ENCODE measurements at regions not wholly inside any gene's neighbourhood (a gene's known extent, or its start where the extent isn't known, plus 50 kb on each side); places are given as distances from the start of the nearest gene placed in this dataset.

GRCh38 chrX:88621278-88621677 is 125.7 kb upstream of the CPXCR1 start:
- TF ChIP-seq CTCF (IDR thresholded peaks at IDR 0.05) (no peak), POLR2AphosphoS5 (IDR thresholded peaks at IDR 0.05; ENCODE audit: low read depth, low read length) (no peak), TCF7L2 (IDR thresholded peaks at IDR 0.05; ENCODE audit: low read depth, low read length) (no peak), REST (IDR thresholded peaks at IDR 0.05; ENCODE audit: insufficient read depth in 1 of 2, low read depth in 2 of 2, low read length in 1 of 2) (no peak)
